Stimulated activated CD4-positive, alpha-beta T cell treated with anti-CD3 and anti-CD28 coated beads, Interleukin-2, amount 100 ng/mL, for 48 hours (primary cell): ENCODE measurements at regions not wholly inside any gene's neighbourhood (a gene's known extent, or its start where the extent isn't known, plus 50 kb on each side); places are given as distances from the start of the nearest gene placed in this dataset.

Experiments used
- DNase-seq, 2 donors: peaks; one replicate each; pipeline ENCODE4 v3.0.0-alpha.2; 2020

DNA sequence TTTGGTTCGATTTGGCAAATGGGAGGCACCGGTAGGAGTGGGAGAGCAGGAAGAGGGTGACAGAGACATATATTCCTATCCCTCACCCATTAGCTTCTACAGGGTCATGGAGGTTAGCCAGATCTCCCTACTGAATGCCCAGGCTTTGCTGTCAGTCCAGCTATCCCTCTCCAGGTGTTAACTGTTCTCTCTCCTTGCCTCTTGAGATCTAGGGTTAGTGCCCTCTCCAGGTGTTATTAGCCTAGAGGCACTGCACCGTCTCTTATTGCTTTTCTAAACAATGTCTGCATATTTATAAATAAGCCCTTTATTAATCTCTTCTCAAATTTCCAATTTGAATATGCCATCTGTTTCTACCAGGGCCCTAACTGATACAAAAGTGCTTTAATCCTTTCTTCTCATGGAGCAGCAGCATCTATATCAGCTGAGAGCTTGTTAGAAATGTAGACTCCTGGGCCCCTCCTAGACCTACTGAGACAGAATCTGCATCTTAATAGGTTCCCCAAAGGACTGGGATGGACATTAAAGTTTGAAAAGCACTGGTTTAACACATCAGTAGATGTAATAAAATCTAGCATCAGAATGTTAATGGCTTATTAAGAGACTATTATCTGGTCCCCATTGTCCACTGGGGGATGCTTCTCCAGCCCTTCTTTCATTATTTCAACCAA, 322.5 kb upstream of the SLC24A2 start:
- no peak for DNase-seq

DNA sequence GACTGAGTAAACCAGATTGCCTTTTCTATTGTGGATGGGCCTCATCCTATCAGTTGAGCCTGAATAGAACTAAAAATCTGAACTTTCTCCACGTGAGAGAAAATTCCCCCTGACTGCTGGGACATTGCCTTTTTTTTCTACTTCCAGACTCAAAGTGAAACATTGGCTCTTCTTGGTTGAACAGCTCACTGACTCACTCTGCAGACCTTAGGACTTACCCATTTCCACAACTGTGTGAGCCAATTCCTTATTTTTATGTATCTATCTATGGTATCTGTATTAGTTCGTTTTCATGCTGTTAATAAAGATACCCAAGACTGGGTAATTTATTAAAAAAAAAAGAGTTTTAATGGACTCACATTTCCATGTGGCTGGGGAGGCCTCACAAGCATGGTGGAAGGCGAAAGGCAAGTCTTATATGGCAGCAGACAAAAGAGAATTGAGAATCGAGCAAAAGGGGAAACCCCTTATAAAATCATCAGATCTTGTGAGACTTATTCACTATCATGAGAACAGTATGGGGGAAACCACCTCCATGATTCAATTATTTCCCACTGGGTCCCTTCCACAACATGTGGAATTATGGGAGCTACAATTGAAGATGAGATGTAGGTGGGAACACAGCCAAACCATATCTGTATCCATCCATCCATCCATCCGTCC, 306.7 kb upstream of the SLC24A2 start:
- no peak for DNase-seq

DNA sequence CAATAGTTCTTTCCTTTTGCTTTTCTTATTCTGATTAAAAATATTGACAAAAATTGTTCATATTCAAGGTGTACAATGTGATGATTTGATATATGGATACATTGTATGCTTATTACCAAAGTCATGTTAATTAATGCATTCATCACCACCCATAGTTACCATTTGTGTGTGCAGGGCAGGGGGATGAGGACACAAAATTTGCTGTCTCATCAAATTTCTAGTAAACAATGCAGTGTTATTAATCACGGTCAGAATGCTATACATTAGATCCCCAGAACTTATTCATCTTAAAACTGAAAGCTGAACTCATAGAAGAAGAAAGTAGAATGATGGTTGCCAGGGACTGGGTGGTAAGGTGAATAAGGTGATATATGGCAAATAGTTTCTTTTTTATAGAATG, 303.7 kb upstream of the SLC24A2 start:
- DNase-seq: no peak

GRCh38 chr9:20087481-20087880, 298.6 kb upstream of the SLC24A2 start:
- DNase-seq: no peak

- DNase-seq: no peak
These were observed 297.0 kb upstream of the SLC24A2 start for GRCh38 chr9:20085842-20086241.

GRCh38 chr9:20084125-20084524, 295.3 kb upstream of the SLC24A2 start:
- no peak for DNase-seq

DNA sequence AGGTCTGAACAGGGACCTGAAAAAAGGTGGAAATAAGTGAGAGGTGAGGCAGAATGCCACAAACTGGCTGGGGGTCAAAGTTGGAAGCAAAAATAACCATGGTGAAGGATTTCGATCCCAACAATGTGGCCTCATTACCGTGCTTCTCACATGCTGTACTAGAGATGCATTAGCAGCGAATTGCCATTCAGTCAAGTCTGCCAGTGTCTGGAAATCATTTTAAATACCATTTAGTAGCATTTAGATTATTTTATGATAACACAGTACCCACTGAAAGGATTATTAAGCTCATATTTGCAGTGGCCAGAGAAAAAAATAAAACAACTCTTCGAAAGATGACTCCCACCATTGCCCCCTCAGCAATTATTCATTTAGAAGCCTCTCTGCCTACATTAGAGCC, 294.6 kb upstream of the SLC24A2 start:
- DNase-seq: no peak

DNA sequence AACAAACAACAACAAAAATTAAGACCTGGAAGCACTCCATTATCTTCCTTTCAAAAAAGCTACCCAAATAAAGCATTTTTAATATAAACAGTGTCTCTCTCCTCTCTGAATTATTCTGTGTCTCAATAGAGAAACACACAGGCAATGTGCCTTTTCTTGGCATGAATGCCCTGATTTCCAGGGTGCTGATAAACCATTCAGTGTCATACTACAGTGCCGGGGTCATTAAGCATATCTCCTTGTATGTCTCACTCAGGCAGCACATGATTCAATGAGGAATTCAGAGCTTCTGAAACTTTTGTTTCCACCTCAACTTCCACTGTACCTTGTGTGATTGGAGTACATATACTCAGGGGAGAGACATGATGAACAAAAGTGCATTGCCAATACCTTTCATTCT, 294.0 kb upstream of the SLC24A2 start:
- DNase-seq: no peak

DNA sequence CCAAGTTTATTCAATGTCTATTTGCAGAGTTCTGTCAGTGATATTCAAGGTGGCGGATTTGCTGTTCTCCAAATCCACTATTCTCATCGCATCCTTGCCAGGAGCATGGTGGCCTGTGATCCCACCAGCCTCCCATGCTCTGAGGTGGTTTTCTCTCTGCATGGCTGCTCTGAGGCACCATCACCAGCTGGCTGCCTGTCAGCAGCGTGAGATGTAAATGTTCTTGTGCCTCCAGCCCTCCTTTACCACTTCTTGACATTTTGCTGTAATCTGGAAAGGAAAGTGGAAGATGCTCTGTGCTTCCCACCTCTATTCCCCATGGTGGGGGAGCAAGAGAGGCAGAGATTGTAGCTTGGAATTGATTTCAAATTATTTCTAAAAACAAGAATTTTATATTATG, 293.6 kb upstream of the SLC24A2 start:
- DNase-seq: no peak

DNA sequence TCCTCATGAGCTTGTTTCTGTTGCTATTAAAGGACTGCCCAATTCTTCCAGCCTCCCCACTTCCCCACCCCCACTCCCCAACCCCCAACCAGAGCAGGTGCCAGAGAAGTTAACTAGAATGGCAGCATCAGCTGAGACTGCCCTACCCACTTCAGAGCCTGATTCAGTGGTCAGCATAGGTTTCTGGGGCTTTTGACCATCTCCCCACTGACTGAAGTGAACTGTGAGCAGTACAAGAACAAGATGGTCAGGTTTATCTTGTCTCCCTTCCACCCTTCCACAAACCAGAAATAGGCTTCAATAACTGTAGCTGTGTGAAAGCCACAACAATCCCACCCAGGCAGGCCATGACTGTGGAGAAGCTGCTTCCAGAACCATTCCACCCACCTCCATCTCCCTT, 289.4 kb upstream of the SLC24A2 start:
- no peak for DNase-seq

DNA sequence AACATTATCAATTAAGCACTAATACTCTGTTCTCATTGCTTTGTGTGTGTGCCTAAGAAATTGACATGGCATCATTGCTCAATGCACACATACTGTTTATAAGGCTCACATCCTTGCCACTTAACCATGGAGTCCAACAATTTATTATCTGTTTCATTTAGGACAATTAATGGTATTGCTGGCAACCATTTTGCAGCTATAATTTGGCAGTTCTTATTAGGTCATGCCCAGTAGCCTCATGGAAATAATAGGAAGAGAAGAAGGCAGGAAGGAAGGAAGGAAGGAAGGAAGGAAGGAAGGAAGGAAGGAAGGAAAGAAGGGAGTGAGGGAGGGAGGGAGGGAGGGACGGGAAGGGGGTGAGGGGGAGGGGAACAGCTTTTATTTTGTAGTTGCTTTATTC, 285.5 kb upstream of the SLC24A2 start:
- DNase-seq: no peak

DNA sequence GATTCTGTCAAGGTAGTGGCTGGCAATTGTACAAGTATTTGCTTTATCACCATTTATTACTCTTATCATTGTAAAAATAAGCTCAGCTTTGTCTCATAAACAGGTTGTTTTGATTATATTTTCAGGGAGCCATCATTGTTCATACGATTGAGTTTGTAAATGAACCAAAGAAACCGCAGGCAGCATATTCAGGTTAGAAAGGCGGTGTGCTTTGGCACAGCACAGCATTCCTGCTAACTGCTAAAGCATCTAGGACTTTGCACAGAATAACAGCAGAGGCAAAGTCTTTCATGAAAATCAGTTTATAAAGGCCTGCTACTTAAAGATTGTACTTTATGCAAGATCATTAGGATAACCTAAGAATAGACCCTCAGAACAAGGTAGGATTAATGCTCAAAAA, 281.5 kb upstream of the SLC24A2 start:
- no peak for DNase-seq

GRCh38 chr9:20065796-20066700, 277.2 kb upstream of the SLC24A2 start:
- DNase-seq: no peak

DNA sequence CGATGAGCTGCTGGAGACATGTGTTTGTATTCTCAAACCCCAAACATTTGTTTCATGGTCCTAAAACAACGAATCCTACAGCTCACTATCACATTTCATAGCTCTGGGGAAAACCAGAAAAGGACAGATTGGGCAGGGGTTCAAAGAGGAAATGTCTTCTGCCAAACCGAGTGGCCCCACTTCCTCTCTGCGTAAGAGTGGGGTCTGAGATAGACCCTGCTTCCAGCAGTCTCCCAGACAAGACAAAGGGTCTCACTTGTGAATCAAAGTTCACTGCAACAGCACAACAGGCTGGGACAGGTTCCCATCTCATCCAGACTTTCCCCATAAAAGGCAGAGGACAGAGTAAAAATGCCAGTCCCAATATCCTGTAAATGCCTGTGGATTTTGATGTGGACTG, 276.2 kb upstream of the SLC24A2 start:
- no peak for DNase-seq

- no peak for DNase-seq
These were observed 265.9 kb upstream of the SLC24A2 start for GRCh38 chr9:20054734-20055133.

DNA sequence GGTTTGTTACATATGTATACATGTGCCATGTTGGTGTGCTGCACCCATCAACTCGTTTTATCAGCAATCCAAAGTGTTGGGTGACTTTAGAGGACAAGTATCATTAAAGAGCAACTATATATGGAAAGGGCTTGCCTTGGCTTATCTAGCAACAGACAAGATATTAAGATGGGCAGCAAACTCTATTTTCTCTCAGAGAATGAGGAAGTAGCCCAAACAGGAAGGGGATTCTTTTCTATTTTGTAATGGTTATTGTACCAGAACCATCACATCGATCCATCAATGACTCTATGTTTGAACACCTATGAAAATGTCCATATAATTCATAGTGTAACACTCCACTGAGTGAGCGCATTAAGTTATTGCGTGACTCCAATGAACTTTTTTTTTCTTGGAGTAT, 260.1 kb upstream of the SLC24A2 start:
- no peak for DNase-seq

DNA sequence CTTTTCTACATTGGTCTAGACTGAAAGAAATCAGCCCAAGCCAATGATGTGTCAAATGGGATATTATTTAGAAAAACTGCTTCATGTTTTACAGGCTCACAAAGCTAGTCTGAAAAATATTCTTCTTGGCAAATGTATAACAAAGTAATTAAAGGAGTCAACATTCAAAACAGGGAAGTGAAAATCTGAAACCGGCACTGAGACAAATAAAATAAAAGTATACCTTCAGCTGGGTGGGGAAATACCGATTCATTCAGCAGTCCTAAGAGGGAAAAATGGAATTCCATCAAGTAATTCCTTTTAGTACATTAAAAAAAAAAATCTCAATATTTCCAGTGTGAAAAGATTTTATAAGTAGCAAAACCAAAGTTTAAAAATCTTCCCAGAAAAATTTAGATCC, 259.6 kb upstream of the SLC24A2 start:
- no peak for DNase-seq

DNA sequence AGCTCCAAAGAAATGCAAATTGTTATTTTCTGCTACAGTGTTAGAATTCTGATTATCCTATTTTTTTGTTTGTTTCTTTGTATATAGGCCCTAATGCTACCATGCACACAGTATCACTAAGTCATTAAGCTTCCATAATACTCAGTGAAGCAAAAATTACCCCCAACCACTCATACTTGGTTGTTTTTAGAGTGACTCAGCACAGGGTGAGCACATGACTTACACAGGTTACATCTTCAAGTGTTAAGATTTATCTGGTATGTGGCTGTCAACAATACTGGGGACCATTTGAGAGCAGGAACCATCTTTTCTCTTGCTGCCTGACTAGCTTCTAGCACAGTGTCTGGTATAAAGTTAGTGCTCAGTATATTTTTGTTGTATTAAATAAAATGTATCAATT, 255.8 kb upstream of the SLC24A2 start:
- DNase-seq: no peak

GRCh38 chr9:20043461-20043860, 254.6 kb upstream of the SLC24A2 start:
- DNase-seq: no peak

GRCh38 chr9:20043035-20043434, 254.2 kb upstream of the SLC24A2 start:
- no peak for DNase-seq

DNA sequence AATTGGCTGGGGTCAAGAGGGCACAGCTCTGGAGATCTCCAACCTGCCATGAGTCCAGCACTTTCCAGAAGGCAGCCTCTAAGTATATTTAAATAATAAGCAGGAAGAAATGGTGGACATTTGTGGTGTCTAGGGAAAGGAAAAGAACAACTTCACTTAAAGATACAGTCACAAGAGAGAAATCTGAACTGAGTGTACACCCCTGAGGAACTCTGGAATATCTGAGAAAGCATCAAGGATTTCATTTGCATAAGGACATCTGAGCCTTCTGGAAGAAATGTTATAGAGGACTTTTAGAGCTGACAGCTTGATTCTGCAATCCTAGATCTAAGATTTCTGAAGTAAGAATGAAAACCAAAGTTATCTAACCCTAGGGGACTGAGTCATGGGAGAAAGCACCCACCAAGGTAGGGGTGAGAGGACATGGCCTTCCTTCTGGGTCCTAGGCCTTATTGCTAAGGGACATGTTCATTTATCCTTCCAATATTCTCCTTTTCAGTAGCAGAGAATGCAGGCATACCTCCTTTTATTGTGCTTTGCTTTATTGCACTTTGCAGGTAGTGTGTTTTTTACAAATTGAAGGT, 253.4 kb upstream of the SLC24A2 start:
- no peak for DNase-seq

DNA sequence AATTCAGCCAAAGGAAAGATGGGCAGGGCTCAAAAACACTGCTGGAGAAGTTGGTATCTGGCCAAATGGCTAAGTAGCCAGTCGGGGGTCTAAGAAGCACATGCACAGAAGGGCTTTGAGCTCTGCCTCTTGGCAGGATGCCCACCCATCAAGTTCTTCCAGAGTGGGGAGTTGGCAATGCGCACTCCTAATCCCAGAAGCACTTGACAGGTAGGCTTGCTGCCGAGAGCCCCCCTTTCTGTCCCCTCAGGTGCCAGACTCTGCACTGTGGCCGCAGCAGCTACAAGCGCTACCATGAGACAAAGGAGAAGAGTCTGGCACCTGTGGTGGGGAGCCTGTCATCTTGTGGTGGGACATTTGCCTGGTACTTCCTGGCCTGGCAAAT, 252.9 kb upstream of the SLC24A2 start:
- DNase-seq: no peak

DNA sequence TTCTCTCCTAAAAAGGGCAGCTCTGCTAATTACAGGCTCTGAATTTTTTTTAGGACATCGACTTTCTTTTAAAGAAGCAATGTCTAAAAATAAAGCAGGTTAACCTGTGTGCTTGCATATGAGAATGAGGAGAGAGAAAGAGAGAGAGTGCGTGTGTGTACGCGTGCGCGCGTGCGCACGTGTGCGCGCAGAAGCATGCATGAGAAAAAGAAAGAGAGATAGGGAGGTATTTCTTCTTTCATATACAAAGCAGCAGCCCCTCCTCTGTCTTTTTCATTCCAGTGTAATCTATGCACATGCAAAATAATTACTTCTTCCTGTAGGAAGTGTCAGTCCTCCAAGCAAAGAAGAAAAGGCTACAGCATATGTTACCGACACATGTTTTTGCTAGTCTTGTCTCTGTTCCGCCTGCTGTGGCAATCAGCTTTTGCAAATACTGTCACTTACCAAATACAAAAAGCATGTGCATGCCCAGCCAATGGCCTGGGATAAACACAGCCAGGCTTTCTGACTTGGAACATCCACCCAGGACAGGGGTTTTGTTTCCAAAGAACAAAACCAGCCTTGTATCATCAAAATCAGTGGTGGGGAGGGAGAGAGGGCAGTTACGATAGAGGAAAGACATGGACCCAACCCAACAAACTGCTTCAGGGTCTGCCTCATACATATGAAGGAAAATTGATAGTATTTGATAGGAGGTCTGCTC, 252.3 kb upstream of the SLC24A2 start:
- DNase-seq: no peak
